ENCODE measurements at regions not wholly inside any gene's neighbourhood (a gene's known extent, or its start where the extent isn't known, plus 50 kb on each side); places are given as distances from the start of the nearest gene placed in this dataset.

- H3K4me3 Mint-ChIP-seq (ENCODE audit: unreplicated experiment): no peak overlapping the region
- H3K27ac Mint-ChIP-seq (ENCODE audit: unreplicated experiment): no peak overlapping the region
Measured at GRCh38 chr1:30190511-30191153, 532.8 kb downstream of the MATN1 start.

GRCh38 chr1:30189818-30190500, 533.4 kb downstream of the MATN1 start:
- Mint-ChIP-seq H3K9me3 (ENCODE audit: unreplicated experiment) (no peaks in the 10 kb centered on the region), H3K36me3 (ENCODE audit: low read depth, unreplicated experiment) (no peaks in the 10 kb centered on the region), H3K27ac (ENCODE audit: unreplicated experiment) (no peak overlapping the region), H3K4me3 (ENCODE audit: unreplicated experiment) (no peak overlapping the region), H3K27me3 (ENCODE audit: unreplicated experiment) (peaks cover 4% of the 10 kb centered on the region), H3K4me1 (ENCODE audit: unreplicated experiment) (no peaks in the 10 kb centered on the region)
- TF ChIP-seq CTCF (IDR thresholded peaks at IDR 0.05; ENCODE audit: unreplicated experiment): no peak
- no peak for DNase-seq (ENCODE audit: low spot score)

More at GRCh38 chr1:30190511-30191153, 532.8 kb downstream of the MATN1 start:
- peaks cover 4% of the 10 kb centered on the region for H3K27me3 Mint-ChIP-seq (ENCODE audit: unreplicated experiment)
- TF ChIP-seq CTCF (IDR thresholded peaks at IDR 0.05; ENCODE audit: unreplicated experiment): no peak
- no peaks in the 10 kb centered on the region for H3K9me3 Mint-ChIP-seq (ENCODE audit: unreplicated experiment)
- no peaks in the 10 kb centered on the region for H3K36me3 Mint-ChIP-seq (ENCODE audit: low read depth, unreplicated experiment)
- DNase-seq (ENCODE audit: low spot score): no peak
- H3K4me1 Mint-ChIP-seq (ENCODE audit: unreplicated experiment): no peaks in the 10 kb centered on the region

- H3K36me3 Mint-ChIP-seq (ENCODE audit: low read depth, unreplicated experiment): no peaks in the 10 kb centered on the region
- H3K4me3 Mint-ChIP-seq (ENCODE audit: unreplicated experiment): no peak overlapping the region
- DNase-seq (ENCODE audit: low spot score): no peak
- peaks cover 4% of the 10 kb centered on the region for H3K27me3 Mint-ChIP-seq (ENCODE audit: unreplicated experiment)
- TF ChIP-seq CTCF (IDR thresholded peaks at IDR 0.05; ENCODE audit: unreplicated experiment): no peak
- no peak overlapping the region for H3K27ac Mint-ChIP-seq (ENCODE audit: unreplicated experiment)
- no peaks in the 10 kb centered on the region for H3K4me1 Mint-ChIP-seq (ENCODE audit: unreplicated experiment)
- H3K9me3 Mint-ChIP-seq (ENCODE audit: unreplicated experiment): no peaks in the 10 kb centered on the region
Measured at GRCh38 chr1:30188999-30189398, 534.4 kb downstream of the MATN1 start.

DNA sequence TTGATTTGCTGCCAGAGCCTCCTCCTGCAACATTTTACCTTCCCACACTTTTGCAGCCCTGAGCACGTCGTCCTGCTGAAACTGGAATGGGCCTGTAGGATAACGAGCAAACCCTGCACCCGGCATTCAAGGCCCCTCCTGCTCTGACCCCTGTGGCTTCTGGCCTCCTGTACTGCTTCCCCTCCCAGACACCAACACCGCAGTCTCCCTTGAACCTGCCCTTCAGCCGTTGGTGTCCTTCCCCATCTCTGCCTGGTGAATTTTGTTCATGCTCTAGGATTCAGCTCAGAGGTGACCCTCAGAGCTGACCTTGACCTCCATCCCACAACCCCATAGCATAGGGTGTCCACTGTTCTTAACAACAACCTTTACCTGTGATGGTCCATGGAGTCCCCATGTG, 535.1 kb downstream of the MATN1 start:
- peaks cover 4% of the 10 kb centered on the region for H3K27me3 Mint-ChIP-seq (ENCODE audit: unreplicated experiment)
- no peak overlapping the region for H3K27ac Mint-ChIP-seq (ENCODE audit: unreplicated experiment)
- H3K36me3 Mint-ChIP-seq (ENCODE audit: low read depth, unreplicated experiment): no peaks in the 10 kb centered on the region
- no peak for TF ChIP-seq CTCF (IDR thresholded peaks at IDR 0.05; ENCODE audit: unreplicated experiment)
- no peaks in the 10 kb centered on the region for H3K9me3 Mint-ChIP-seq (ENCODE audit: unreplicated experiment)
- no peaks in the 10 kb centered on the region for H3K4me1 Mint-ChIP-seq (ENCODE audit: unreplicated experiment)
- DNase-seq (ENCODE audit: low spot score): no peak
- no peak overlapping the region for H3K4me3 Mint-ChIP-seq (ENCODE audit: unreplicated experiment)

DNA sequence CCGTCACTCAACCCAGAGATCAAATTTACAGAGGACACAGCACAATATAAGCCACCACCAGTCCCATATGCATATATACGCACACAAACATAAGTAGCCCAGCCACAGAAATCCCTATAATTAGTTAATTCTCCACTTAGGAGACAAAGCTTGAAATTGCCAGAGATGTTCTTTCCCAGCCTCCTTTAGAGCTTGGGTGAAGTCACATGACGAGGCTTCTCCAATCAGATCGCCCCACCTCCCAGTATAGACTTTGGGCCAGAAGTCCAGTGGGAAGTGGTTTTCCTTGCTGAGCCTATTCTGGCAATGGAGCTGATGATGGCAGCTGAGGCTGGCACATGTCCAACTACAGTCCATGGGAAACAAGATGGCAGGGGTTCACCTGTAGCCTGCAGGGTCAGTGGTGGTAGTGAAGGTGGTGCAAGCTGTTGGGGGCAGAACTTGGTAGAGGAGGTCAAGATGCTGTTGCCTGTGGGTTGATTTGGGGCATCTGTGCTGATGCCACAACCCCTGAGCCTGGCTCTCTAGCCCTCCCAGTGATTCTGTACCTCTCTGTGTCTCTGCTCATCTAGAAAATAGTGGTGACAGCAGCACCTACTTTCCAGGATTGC, 535.9 kb downstream of the MATN1 start:
- no peak overlapping the region for H3K4me3 Mint-ChIP-seq (ENCODE audit: unreplicated experiment)
- H3K27me3 Mint-ChIP-seq (ENCODE audit: unreplicated experiment): peaks cover 4% of the 10 kb centered on the region
- no peaks in the 10 kb centered on the region for H3K4me1 Mint-ChIP-seq (ENCODE audit: unreplicated experiment)
- H3K27ac Mint-ChIP-seq (ENCODE audit: unreplicated experiment): no peak overlapping the region
- H3K36me3 Mint-ChIP-seq (ENCODE audit: low read depth, unreplicated experiment): no peaks in the 10 kb centered on the region
- no peaks in the 10 kb centered on the region for H3K9me3 Mint-ChIP-seq (ENCODE audit: unreplicated experiment)
- DNase-seq (ENCODE audit: low spot score): no peak
- no peak for TF ChIP-seq CTCF (IDR thresholded peaks at IDR 0.05; ENCODE audit: unreplicated experiment)

Data from endothelial cell (in vitro differentiated cells).